ENCODE measurements at regions not wholly inside any gene's neighbourhood (a gene's known extent, or its start where the extent isn't known, plus 50 kb on each side); places are given as distances from the start of the nearest gene placed in this dataset.
A peak's percentile ranks its signal among the peaks of the same experiment; 100 is the strongest.

DNA sequence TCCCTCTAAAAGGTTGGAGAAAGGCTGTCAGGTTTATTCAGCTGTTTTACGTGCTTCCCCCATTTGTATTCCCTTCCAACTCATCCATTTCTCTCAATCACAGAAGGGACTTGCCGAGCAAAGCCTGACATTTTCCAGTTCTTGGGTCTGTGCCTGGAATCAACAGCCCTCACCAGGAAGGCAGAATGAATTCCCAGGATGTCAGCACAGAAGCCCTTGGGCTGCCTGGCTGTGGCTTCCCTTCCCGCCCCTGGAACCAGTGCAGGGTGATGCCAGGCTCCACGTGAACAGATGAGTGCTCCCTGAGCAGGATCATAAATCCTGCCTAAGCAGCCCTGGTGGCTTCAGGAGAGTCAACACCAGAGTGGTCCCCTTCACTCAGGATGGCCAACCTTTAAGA, 86.1 kb upstream of the CD83 start:
- intact Hi-C loops (cut with DNase I): no loop called here
- DNase-seq (ENCODE audit: low spot score): no peak

GRCh38 chr6:14035071-14035847, 82.3 kb upstream of the CD83 start:
- DNase-seq (ENCODE audit: low spot score): no peak
- intact Hi-C loops (cut with DNase I): no loop called here

GRCh38 chr6:14035874-14036273, 81.7 kb upstream of the CD83 start:
- DNase-seq (ENCODE audit: low spot score): no peak
- intact Hi-C loops (cut with DNase I): no loop called here

DNA sequence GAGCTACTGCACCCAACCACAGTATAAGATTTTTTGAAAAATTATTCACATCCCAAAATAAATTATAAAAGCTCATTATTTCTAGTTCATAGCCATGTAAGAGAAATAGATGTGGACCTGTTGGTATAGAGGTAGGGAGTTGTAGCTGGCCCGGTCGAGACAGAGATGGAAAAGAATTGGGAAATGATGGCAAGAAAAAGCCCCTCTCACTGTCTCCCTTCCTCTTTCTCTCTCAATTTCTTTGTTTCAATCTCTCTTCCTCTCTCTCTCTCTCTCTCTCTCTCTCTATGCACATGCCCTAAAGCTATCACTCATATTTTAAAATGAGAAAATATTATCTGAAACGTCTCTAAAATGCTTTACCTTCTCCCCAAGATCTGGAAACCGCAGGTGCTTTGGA, 80.7 kb upstream of the CD83 start:
- DNase-seq (ENCODE audit: low spot score): no peak
- intact Hi-C loops (cut with DNase I): no loop called here

DNA sequence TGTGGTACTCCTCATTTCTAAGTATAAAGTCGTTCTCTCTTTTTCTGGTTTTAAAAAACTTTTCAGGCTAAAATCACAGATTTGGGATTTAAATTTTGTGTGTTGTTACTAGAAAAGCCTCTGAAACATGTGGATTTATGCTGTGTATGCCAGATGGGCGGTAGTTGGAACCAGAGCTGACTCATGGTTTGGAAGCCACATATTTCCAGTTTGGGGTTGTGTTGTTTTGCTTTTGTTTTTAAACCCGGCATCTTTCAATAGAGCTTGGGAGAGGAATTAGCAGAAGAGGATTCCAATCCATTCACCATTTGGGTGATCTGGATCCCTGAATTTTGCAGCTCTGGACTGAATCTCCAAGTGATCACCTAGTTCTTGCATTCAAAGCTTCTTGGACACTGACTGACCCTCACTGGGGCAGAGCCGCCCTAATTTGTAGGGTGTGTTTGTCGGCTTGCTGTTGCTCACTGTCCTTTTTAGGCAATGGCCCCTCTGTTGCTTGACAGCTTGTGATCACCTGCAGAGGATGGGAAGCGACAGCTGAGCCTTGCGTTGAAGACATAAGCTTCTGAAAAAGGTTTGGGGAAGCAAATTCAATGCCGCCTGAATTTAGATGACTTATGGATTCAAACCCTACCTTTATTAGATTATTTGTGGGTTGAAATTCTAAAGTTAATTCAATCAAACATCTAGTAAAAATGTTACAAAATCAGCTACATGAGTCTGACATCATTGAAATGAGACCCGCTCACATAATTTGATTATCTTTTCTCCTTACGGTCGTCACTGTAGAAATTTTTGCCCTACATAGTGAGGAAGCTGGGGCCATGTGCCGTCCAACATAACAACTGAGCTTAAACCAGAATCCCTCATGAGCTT, 79.9 kb upstream of the CD83 start:
- no peak for DNase-seq (ENCODE audit: low spot score)
- intact Hi-C loops (cut with DNase I): no loop called here

- DNase-seq (ENCODE audit: low spot score): no peak
- intact Hi-C loops (cut with DNase I): no loop called here
Observed at GRCh38 chr6:14038467-14039437, 78.8 kb upstream of the CD83 start.

GRCh38 chr6:14040042-14040441, 77.5 kb upstream of the CD83 start:
- intact Hi-C loops (cut with DNase I): no loop called here
- no peak for DNase-seq (ENCODE audit: low spot score)

GRCh38 chr6:14046476-14047068, 71.0 kb upstream of the CD83 start:
- DNase-seq (ENCODE audit: low spot score): no peak

DNA sequence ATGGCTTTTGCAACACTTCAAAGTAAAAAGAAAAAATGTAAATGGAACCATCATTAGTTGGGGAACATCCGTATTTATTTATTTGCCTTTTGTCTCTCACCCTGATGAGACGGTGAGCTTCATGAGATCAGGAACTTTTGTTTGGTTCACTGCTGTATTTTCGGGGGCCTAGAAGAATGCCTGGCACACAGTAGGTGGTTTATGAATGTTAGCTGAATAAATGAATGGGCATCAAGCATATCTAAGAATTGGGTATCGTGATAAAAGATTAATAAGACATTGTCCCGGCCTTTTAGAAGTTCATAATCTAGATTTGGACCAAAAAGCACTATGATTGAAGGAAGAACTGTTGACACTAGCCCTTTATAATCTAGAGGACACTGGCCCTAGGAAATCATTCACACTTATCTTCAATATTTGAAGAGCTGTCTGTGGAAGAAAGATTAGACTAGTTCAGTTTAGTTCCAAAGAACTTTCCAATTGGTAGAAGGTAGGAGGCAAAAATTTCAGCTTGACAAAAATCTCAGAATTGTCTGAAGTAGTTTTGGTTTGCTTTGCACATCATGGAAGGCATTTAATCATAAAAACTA, 70.3 kb upstream of the CD83 start:
- intact Hi-C loops (cut with DNase I): no loop called here
- DNase-seq (ENCODE audit: low spot score): no peak

More at GRCh38 chr6:14046476-14047068, 71.0 kb upstream of the CD83 start:
- intact Hi-C loops (cut with DNase I): no loop called here

DNA sequence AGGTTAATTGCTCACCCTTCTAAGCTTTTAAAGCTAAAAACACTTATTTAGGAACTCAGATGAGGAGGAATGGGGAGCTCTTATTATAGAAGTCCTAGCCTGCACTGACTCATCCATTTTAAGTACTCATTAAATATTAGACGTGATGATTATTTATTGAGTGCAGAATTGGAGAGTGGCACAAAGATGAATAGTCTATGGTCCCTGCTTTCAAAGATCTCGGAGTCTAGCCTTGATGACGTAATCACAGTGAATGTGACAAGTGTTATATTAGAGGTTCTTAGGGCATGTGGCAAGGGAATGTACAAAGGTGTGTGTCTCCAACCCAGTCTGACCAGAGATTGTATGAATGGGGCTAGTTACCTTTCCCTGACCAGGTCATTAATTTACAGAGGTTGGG, 68.7 kb upstream of the CD83 start:
- intact Hi-C loops (cut with DNase I): no loop called here
- DNase-seq (ENCODE audit: low spot score): no peak

DNA sequence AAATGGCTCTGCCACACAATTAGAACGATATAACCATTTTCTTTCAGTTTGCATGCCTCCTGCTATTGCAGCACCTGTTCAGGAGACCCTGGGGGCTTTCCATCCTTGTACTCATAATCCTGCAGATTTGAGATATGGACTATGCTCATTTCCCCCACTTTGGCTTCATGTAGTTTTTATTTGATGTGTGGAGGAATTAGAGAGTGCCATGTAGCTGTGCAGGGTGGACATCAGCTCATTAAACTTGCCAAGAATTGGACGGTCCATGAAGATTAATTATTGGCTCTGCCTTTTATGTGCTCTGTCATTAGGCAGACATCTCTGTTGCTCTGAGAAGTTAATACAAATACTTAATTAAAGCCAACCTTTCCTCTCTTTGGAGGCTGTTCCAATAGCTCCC, 66.2 kb upstream of the CD83 start:
- intact Hi-C loops (cut with DNase I): no loop called here
- no peak for DNase-seq (ENCODE audit: low spot score)

DNA sequence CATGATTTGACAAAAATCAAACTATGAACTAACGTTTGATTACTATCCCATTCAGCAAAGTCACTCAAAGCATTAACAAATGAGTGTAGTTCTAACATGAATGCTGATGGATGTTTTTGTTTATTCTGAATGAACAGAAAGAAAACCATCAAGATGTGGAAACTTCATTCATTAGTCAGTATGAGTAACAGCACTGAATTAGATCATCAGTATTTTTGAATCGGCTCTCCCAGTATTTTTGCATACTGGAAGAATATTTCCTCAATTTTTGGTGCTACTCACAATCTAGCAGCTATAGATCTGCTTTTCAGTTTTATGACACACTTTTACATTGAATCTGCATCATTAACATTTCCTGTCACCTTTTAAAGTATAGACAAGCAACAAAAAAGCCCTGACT, 63.8 kb upstream of the CD83 start:
- DNase-seq (ENCODE audit: low spot score): no peak
- intact Hi-C loops (cut with DNase I): no loop called here

DNA sequence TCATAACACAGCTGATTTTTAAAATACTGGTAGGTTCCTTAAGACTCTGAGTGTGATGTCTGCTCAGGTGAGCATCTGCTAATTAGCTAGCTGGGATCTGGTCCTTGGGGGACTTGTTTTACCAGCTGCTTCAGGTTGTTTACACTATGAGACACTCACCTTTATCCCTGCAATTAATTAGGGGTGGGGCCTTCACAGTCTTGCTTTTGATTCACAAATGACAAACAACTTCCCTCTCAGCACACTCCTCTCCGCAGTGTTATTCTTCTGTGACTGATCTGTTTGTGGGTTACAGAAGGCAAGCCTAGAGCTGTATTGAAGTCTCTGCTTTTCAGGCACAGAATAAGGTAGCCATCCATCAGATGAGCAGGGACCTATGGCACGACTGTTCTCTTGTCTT, 62.0 kb upstream of the CD83 start:
- intact Hi-C loops (cut with DNase I): no loop called here
- no peak for DNase-seq (ENCODE audit: low spot score)

DNA sequence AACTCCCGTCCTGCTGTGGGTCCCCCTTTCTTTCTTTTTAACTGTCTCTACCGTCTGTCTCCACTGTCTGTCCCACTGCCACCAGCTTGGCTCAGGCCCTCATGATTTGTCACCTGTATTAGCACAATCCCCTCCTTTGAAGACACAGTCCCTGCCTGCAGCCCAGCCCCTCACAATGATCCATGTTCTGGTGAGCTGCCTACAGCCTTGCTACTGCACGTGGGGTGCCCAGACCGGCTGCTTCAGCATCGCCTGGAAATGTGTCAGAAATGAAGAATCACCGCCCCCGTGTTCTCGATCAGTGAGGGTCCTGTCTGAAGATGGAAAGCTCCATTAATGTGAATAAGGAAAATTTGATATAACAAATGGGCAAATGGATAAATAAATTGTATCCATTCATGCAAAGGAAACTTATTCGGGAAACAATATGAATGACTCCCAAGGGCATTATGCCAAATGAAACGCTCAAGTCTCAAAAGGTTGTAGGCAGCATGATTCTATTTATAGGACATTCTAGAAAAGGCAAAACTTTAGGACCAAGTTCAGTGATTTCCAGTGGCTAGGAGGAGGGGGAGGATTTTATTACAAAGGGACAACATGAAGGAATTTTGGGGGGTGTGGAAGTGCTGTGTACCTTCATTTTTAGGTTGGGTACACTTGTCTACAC, 59.4 kb upstream of the CD83 start:
- intact Hi-C loops (cut with DNase I): no loop called here
- no peak for DNase-seq (ENCODE audit: low spot score)

DNA sequence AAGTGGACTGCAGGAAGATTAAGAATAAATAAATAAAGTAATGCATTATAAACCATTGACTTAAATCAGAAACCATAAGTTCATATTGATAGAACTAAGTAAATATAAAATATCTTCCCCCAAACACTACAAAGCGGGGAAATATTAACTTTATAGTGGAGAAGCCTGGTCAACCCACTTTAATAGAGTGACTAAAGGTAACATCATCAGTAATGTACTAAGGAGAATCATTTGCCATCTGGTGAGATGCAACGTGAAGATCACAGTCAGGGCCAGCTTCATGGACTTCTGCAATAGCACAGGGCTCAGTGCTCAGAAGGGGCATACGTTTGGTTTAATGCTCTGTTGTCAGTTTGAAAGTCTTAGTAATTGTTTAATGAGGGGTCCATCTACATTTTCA, 58.8 kb upstream of the CD83 start:
- no peak for DNase-seq (ENCODE audit: low spot score)
- intact Hi-C loops (cut with DNase I): no loop called here

- peak; percentile 86 for DNase-seq (ENCODE audit: low spot score)
- intact Hi-C loops (cut with DNase I): no loop called here
Observed at GRCh38 chr6:14059791-14060436, 57.7 kb upstream of the CD83 start.

DNA sequence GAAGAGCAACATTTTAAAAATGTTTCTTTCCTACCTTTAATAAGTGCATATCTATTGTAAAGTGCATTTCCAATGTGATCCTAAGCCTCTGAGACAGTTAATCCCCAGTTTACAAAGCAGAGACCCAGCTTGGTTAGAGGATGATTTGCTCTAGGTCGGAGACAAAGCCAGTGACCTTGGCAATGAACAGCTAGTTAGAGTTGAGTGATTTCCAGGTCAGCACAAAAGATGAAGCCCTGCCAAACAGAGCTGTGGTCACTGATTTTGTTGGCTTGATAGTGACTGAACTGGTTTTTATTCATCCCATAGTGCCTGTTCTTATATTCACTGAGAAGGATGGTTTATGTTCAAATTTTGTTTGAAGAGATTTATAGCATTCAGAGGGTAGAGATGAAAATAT, 56.6 kb upstream of the CD83 start:
- DNase-seq (ENCODE audit: low spot score): no peak
- intact Hi-C loops (cut with DNase I): no loop called here

GRCh38 chr6:14061643-14062042, 55.9 kb upstream of the CD83 start:
- no peak for DNase-seq (ENCODE audit: low spot score)
- intact Hi-C loops (cut with DNase I): no loop called here

Measured in cardiac septum (tissue), 1 donor.